Activated naive CD4-positive, alpha-beta T cell treated with anti-CD3 and anti-CD28 coated beads, Interleukin-2, amount 50 U/mL, for 16 hours (primary cell): ENCODE measurements at regions not wholly inside any gene's neighbourhood (a gene's known extent, or its start where the extent isn't known, plus 50 kb on each side); places are given as distances from the start of the nearest gene placed in this dataset.

Source experiments
- DNase-seq: peaks from one replicate; pipeline ENCODE4 v3.0.0-alpha.2; 2020

DNA sequence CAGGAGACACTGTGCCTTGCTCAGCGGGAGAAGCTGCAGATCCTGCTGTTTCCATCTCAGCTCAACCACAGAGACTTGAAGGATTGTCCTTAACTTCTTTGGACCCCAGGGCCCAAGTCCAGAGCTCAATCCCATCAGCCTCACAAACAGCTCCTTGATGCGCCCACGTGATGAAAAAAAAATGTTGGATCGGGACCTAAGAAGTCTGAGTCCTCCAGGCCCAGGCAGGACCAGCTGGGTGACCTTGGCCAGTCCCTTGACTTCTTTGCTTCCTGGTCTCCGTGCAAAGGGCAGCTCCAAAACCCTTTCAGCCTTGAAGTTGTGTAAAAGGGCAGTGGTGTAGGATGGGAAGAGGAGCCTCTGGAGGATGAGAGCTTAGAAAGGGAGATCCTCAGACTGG, 175.5 kb downstream of the ZFP36L2 start:
- DNase-seq = no peak

GRCh38 chr2:43049836-43050801, 176.3 kb downstream of the ZFP36L2 start:
- no peak for DNase-seq

GRCh38 chr2:43047187-43047780, 179.1 kb downstream of the ZFP36L2 start:
- no peak for DNase-seq

- no peak for DNase-seq
Observed at GRCh38 chr2:43045866-43046265, 180.5 kb downstream of the ZFP36L2 start.

DNA sequence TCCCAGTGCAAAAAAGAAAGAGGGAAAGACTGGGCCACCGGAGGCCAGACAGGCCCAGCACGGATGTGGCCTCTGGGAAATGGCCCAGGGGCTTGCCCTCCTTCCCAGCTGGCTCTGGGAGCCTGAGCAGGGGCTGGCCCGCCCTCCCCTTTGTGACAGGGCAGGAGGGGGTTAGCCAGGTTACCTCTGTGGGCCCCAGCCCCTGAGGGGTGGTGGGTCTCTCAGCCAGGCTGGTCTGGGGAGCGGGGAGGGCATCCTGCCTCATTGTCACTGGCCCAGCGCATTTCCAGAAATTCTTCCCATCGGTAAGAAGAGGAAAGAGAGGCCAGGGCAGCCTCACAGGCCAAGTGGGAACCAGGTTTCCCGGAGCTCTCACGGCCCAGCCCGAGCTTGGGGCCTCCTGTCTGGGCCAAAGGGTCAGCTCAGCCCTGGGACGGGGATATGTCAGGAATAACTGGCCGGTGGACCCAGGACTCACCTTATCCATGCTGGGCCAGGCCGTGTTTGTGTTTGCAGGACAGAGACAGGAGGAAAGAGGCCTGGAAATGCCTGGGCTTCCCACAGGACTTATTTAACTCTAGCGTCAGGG, 182.2 kb downstream of the ZFP36L2 start:
- DNase-seq = no peak

DNA sequence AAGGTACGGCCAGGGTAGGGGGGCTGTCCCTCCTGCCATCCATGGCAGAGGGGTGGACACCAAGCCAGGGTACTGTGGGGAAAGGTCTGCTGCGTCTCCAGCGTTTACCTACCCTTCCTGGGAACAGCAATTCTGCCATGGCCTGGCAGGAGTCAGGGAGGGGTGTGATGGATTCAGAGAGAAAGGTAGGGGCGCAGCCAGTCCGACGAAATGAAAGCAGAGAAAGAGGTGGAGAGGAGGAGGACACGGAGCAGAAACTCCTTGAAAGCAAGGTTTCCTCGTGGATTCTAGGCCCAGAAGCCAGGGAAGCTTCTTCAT, 182.9 kb downstream of the ZFP36L2 start:
- no peak for DNase-seq

DNA sequence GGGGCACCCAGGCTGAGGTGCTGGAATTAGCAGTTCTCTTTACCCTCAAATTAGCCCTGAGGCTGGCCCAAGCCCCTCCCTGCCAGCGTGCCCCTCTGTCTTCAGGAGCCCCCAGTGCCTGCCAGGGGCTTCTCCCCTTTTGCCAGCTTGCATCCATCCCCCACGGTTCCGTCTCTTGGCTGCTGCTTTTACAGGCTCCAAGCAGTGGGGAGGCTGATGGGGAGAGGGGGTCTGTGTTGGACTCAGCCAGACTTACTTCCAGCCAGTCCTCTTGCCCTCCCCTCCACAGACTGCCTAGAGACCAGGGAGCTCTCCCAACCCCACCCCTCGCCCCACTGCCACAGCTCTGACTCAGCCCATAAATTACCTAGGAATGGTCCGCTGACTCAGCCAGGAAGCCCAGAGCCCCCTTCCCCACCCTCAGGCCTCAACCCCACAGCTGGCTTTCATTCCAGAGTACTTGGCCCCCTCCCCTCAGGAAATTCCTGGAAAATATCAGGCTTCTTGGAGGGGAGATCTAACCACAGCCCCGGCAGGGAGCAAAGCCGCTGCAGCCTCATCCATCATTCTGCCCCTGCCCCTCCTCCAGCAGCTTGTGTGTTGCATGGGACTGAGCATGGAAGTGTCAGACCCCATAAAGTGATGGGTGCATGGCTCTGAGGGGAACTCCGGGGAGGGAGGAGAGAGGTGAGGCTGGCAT, 184.6 kb downstream of the ZFP36L2 start:
- no peak for DNase-seq

DNA sequence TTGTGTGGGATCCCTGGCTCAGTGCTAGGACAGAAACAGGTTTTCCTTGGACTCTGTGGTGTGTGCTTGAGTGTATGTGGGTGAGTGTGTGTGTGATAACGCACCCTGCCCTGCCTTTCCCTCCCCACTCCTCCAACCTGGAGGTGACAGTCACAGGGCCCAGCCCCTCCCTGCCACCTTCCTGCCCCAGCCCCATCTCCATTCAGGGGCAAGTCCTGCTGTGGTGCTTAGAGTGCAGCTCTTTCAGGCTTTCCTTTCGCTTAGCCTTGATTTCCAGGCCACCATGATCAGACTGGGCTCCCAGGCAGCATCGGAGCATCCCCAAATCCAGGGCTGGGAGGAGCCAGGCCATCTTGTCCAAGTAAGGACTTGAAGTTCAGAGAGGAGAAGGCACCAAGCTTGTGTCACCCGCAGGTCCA, 185.2 kb downstream of the ZFP36L2 start:
- no peak for DNase-seq

DNA sequence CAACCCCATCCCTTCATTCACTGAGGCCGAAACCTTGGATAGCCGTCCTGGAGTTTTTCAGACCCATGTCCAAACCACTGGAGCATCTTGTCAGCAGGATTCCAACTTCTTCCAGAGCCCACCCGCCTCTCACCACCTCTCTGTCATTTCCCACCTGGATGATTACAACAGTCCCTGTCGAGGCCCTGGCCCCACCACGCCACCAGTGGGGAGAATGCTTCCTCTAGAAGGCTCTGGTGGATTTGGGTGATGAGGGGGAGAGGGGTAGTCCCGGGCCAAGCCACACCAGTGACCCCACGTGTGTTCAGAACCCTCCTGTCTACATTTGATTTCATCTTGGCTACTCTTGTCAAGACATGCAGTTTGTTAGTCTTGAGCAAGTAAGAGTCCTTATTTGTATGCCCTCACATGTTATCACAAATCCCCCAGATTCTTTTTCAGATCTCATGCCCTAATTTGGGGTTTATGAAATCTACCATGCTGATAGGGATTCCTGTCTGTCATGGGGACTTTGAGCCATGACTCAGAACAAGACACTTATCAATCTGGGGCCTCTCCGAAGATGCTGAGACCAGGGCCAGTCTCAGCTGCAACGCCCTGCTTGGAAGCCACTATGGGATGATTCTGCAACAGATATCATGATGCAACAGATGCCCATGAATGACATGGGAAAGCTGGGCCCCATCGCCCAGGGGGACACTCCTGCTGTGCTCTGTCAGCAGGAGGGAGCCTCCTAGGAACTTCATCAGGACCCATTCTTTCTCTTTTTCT, 186.1 kb downstream of the ZFP36L2 start:
- no peak for DNase-seq

- DNase-seq = no peak
Observed at GRCh38 chr2:43039376-43040080, 186.9 kb downstream of the ZFP36L2 start.

DNA sequence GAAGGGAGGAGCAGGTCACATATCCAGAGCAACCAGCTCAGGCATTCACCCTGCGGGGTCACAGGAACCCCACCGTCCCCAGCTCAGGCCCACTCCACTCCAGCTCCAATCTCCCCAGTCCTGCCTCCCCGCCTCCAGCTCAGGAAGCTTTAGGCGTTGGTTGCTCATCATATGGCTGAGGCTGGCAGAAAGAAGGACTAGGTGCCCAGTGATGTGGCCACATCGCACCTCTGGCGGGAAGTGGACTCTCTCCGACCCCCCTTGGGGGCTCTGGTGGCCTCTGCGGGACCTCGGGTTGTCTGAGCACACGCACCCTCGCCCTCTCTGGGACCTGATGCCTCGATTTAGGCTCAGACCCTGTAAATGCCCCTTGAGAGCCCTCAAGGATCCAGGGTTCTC, 187.7 kb downstream of the ZFP36L2 start:
- no peak for DNase-seq

DNA sequence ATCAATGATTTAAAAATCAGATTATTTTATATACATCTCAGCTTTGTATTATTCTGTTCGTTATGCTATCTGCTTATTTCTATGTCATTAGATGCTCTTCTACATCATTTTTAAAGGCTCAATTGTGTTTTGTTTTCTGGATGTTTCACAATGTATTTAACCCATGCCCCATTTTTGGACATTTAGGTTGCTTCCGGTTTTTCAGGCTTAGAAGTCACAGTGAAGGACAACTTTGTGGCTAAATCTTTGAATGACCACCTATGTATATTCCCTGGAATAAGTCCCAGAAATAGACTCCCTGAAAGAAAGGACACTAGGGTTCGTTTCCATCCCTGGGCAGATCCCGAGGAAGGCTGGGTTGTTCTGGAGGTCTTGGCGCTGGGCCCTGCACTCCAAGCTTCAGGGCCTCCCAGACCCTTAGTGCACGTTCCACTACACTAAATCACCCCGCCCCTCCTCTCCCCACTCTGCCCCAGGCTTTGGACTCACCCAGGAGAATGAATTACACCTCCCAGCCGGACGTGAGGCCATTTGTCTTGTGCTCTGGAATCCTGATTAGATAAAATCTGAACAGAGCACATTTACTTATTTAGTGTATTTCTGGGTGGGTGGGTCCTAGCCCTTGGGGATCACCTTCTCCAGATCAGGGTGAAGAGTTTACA, 188.2 kb downstream of the ZFP36L2 start:
- no peak for DNase-seq

- DNase-seq = no peak
Observed at GRCh38 chr2:43035922-43036321, 190.5 kb downstream of the ZFP36L2 start.

DNA sequence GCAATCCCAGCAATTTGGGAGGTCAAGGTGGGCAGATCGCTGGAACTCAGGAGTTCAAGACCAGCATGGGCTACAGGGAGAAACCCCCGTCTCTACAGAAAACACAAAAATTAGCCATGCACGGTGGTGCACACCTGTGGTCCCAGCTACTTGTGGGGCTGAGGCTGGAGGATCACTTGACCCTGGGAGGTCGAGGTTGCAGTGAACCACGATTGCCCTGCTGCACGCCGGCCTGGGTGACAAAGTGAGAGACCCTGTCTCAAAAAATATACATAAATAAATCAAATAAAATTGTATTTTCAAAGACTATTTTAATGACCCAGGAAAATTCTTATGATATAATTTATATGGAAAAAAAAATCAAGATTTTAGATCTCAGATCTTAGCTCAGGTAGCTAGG, 191.5 kb downstream of the ZFP36L2 start:
- DNase-seq = no peak

DNA sequence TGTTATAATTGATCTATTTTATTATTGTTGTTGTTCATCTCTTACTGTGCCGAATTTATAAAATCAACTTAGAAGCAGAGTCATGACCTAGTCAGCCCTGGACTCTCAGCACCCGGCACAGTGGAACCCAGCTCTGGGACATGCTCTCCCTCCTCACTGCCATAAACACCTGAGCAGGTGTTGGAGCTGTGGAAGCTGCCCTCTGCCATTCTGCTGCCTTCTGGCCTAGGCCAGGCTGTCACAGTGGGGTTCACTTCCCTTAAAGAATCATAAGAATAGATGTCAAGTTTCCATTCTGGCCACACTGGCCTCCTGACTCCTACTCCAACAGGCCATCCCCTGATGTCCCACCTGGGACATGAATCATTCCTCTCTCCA, 192.2 kb downstream of the ZFP36L2 start:
- no peak for DNase-seq

- no peak for DNase-seq
Observed at GRCh38 chr2:43033466-43034241, 192.8 kb downstream of the ZFP36L2 start.

- DNase-seq = no peak
Observed at GRCh38 chr2:43033016-43033270, 193.5 kb downstream of the ZFP36L2 start.

- DNase-seq = no peak
Observed at GRCh38 chr2:43032213-43033015, 194.0 kb downstream of the ZFP36L2 start.

- DNase-seq = no peak
Observed at GRCh38 chr2:43031471-43032212, 194.8 kb downstream of the ZFP36L2 start.
